Smooth muscle cell (in vitro differentiated cells): ENCODE measurements at regions not wholly inside any gene's neighbourhood (a gene's known extent, or its start where the extent isn't known, plus 50 kb on each side); places are given as distances from the start of the nearest gene placed in this dataset.

Experiments used
- DNase-seq: peaks from one replicate; lab custom pipeline; 2025; ENCODE audit not compliant: unreplicated experiment; lab: John Stamatoyannopoulos, UW
- H2AFZ ChIP-seq: fragments of 200-600 bp; sonication (generic); 2 replicates; pipeline ENCODE4 v1.6.0; 2016; ENCODE audit warnings: antibody characterized with exemption, low read depth, mild to moderate bottlenecking
- H3F3A ChIP-seq: fragments of 200-600 bp; sonication (generic); 2 replicates; pipeline ENCODE4 v1.6.0; 2017; ENCODE audit warnings: antibody characterized with exemption, low read depth
- H3K27ac ChIP-seq: fragments of 200-600 bp; sonication (generic); 2 replicates; pipeline ENCODE4 v1.5.1; 2016; ENCODE audit warnings: low read depth, mild to moderate bottlenecking
- H3K27me3 ChIP-seq: fragments of 200-600 bp; sonication (generic); 2 replicates; pipeline ENCODE4 v1.6.1; 2016; ENCODE audit warnings: low read depth, mild to moderate bottlenecking
- H3K36me3 ChIP-seq: fragments of 200-600 bp; sonication (generic); 2 replicates; pipeline ENCODE4 v1.5.1; 2016; ENCODE audit warnings: low read depth
- H3K4me1 ChIP-seq: fragments of 200-600 bp; sonication (generic); 2 replicates; pipeline ENCODE4 v1.5.1; 2016; ENCODE audit warnings: low read depth
- H3K4me2 ChIP-seq: fragments of 200-600 bp; sonication (generic); 2 replicates; pipeline ENCODE4 v1.6.0; 2016; ENCODE audit warnings: mild to moderate bottlenecking
- H3K4me3 ChIP-seq: fragments of 200-600 bp; sonication (generic); 2 replicates; pipeline ENCODE4 v1.5.1; 2016; ENCODE audit warnings: mild to moderate bottlenecking
- H3K79me2 ChIP-seq: fragments of 200-600 bp; sonication (generic); 2 replicates; pipeline ENCODE4 v1.6.0; 2016; ENCODE audit warnings: low read depth, mild to moderate bottlenecking
- H3K9ac ChIP-seq: fragments of 200-600 bp; sonication (generic); 2 replicates; pipeline ENCODE4 v1.6.0; 2016; ENCODE audit warnings: low read depth
- H3K9me3 ChIP-seq: fragments of 200-600 bp; sonication (generic); replicated peaks from 2 replicates; pipeline ENCODE4 v1.5.1; 2016; ENCODE audit warnings: low read depth
- H4K20me1 ChIP-seq: fragments of 200-600 bp; sonication (generic); 2 replicates; pipeline ENCODE4 v1.6.0; 2016; ENCODE audit warnings: low read depth
- CTCF ChIP-seq: fragments of 200-600 bp; sonication (generic); IDR thresholded peaks from 2 replicates; pipeline ENCODE4 v1.5.1; 2017; ENCODE audit warnings: borderline replicate concordance, mild to moderate bottlenecking, antibody characterized with exemption; ENCODE audit not compliant: insufficient read depth, poor library complexity, severe bottlenecking
- WGBS: methylation state at CpG from one replicate; pipeline ENCODE4 v1.1.7; 2016; ENCODE audit warnings: low lambda C conversion rate; 5-methylcytosine and 5-hydroxymethylcytosine counted together

- Histone ChIP-seq H3K9ac (no peak overlapping the region), H2AFZ (no peak overlapping the region), H4K20me1 (no peaks in the 10 kb centered on the region), H3F3A (no peaks in the 10 kb centered on the region), H3K4me3 (no peak overlapping the region), H3K4me2 (no peak overlapping the region), H3K9me3 (no peaks in the 10 kb centered on the region), H3K27me3 (no peaks in the 10 kb centered on the region), H3K4me1 (no peaks in the 10 kb centered on the region), H3K79me2 (no peaks in the 10 kb centered on the region), H3K27ac (no peak overlapping the region), H3K36me3 (no peaks in the 10 kb centered on the region)
- WGBS = 90% methylated on average over 5 of the region's 5 CpGs
- no peak for DNase-seq
- TF ChIP-seq CTCF = no peak
Measured at GRCh38 chr10:80909254-80909653, 371.6 kb downstream of the SH2D4B start.

- H3K9ac ChIP-seq = no peak overlapping the region
- H3K9me3 ChIP-seq = no peaks in the 10 kb centered on the region
- H3K27me3 ChIP-seq = no peaks in the 10 kb centered on the region
- no peaks in the 10 kb centered on the region for H4K20me1 ChIP-seq
- no peak for TF ChIP-seq CTCF
- H3K27ac ChIP-seq = no peak overlapping the region
- 63% methylated on average over 5 of the region's 5 CpGs for WGBS
- H2AFZ ChIP-seq = no peak overlapping the region
- no peaks in the 10 kb centered on the region for H3K79me2 ChIP-seq
- no peaks in the 10 kb centered on the region for H3F3A ChIP-seq
- H3K4me1 ChIP-seq = no peaks in the 10 kb centered on the region
- H3K4me3 ChIP-seq = no peak overlapping the region
- DNase-seq = no peak
- no peak overlapping the region for H3K4me2 ChIP-seq
- H3K36me3 ChIP-seq = no peaks in the 10 kb centered on the region
Measured at GRCh38 chr10:80917636-80918035, 379.9 kb downstream of the SH2D4B start.

- Histone ChIP-seq H3K4me2 (no peak overlapping the region), H3K4me3 (no peak overlapping the region), H3K27me3 (no peaks in the 10 kb centered on the region), H3K4me1 (no peaks in the 10 kb centered on the region), H4K20me1 (no peaks in the 10 kb centered on the region), H3K9ac (no peak overlapping the region), H3F3A (no peaks in the 10 kb centered on the region), H2AFZ (no peak overlapping the region), H3K79me2 (no peaks in the 10 kb centered on the region), H3K27ac (no peak overlapping the region), H3K9me3 (no peaks in the 10 kb centered on the region), H3K36me3 (no peaks in the 10 kb centered on the region)
- TF ChIP-seq CTCF = no peak
- no peak for DNase-seq
- WGBS = 91% methylated on average over 2 of the region's 2 CpGs
Measured at GRCh38 chr10:80921032-80921431, 383.3 kb downstream of the SH2D4B start.

GRCh38 chr10:80924063-80924952 lies 386.6 kb downstream of the SH2D4B start:
- no peaks in the 10 kb centered on the region for H3F3A ChIP-seq
- no peaks in the 10 kb centered on the region for H3K4me1 ChIP-seq
- H3K9me3 ChIP-seq = no peaks in the 10 kb centered on the region
- H3K4me2 ChIP-seq = no peak overlapping the region
- H2AFZ ChIP-seq = peak overlapping the region; percentile 14
- no peak overlapping the region for H3K9ac ChIP-seq
- DNase-seq = no peak
- H3K79me2 ChIP-seq = no peaks in the 10 kb centered on the region
- no peak overlapping the region for H3K4me3 ChIP-seq
- 47% methylated on average over 7 of the region's 7 CpGs for WGBS
- H3K36me3 ChIP-seq = no peaks in the 10 kb centered on the region
- no peak overlapping the region for H3K27ac ChIP-seq
- no peaks in the 10 kb centered on the region for H3K27me3 ChIP-seq
- H4K20me1 ChIP-seq = no peaks in the 10 kb centered on the region
- TF ChIP-seq CTCF = peak; percentile 76
